ENCODE measurements at regions not wholly inside any gene's neighbourhood (a gene's known extent, or its start where the extent isn't known, plus 50 kb on each side); places are given as distances from the start of the nearest gene placed in this dataset.

DNA sequence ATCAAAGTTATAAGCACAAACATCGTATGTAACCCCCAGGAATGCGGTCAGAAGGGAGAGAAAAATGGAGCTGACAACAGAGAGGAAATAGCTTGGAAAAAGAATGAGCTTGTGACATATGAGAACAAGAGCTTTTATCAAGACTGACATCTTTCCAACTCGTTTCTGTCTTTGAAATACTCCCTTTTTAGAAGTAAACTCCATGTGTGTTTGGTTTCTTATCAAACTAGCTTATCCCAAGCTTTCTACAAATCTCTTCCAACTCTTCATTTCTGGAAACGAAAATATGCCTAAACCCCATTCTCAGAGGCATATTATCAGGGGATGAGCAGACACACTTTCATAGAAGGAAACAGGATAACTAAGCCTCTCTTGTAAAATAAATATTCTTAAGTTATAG is 235.4 kb downstream of the NAF1 start:
- no peaks in the 10 kb centered on the region for H3K36me3 Mint-ChIP-seq
- no peak overlapping the region for H3K4me3 Mint-ChIP-seq
- no peak overlapping the region for H3K27ac Mint-ChIP-seq
- no peak for DNase-seq
- no peaks in the 10 kb centered on the region for H3K9me3 Mint-ChIP-seq
- ChIA-PET POLR2A (no interaction called here), CTCF (no interaction called here)
- H3K27me3 Mint-ChIP-seq = no peaks in the 10 kb centered on the region
- intact Hi-C loops (cut with micrococcal nuclease) = no loop called here
- no peaks in the 10 kb centered on the region for H3K4me1 Mint-ChIP-seq (ENCODE audit: low read depth)

DNA sequence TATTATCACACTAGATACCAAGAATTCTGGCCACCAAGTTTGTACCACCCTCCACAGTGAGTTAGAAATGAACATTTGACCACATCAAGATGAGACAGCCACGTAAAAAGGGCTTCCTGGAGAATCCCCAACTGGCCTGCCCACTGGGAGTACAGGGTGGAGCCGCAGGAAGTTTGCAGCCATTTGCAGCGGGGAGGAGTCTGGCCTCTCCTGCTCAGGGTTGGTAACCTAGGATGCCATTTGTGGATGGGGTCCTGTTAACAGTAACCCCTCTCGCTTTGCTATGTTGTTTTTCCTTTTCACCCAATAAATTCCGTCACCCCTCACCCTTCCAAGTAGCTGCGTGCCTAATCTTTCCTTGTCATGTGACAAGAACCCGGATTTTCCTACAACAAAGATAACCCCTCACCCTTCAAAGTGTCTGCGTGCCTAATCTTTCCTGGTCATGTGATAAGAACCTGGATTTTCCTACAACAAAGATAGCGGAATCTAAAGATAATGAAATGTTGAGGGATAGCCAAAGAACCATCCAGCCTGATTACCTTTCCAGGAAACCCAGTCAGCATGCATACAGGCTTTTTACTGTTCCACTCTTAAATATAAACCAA is 245.4 kb downstream of the NAF1 start:
- Mint-ChIP-seq H3K36me3 (no peaks in the 10 kb centered on the region), H3K9me3 (peaks cover 15% of the 10 kb centered on the region)
- POLR2A ChIA-PET = no interaction called here

DNA sequence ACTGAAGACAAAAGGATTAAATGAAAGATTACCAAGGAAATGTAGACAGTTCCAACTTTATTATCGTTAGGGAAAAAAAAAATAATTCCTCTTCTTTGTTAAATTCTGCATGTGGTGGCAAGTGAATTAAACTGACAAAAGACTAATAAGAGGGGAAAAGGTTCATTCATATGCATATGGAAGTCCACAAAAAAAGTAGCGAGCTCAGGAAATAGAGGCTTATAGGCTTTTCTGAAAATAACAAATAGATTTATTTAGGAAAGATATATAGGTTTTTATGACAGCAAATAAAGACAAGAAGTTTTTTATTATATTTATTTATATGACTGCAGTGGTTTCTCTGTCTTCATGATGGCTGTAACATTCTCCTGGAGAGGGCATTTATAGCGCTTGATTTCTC is 246.0 kb downstream of the NAF1 start:
- H3K4me1 Mint-ChIP-seq (ENCODE audit: low read depth) = no peaks in the 10 kb centered on the region
- intact Hi-C loops (cut with micrococcal nuclease) = no loop called here
- no peaks in the 10 kb centered on the region for H3K36me3 Mint-ChIP-seq
- no peak overlapping the region for H3K27ac Mint-ChIP-seq
- no peaks in the 10 kb centered on the region for H3K27me3 Mint-ChIP-seq
- CTCF ChIA-PET = no interaction called here
- DNase-seq = no peak
- H3K4me3 Mint-ChIP-seq = no peak overlapping the region
- POLR2A ChIA-PET = no interaction called here
- H3K9me3 Mint-ChIP-seq = peaks cover 17% of the 10 kb centered on the region

More for the DNA sequence above, 245.4 kb downstream of the NAF1 start:
- CTCF ChIA-PET = no interaction called here
- Mint-ChIP-seq H3K27me3 (no peaks in the 10 kb centered on the region), H3K4me3 (no peak overlapping the region), H3K27ac (no peak overlapping the region), H3K4me1 (ENCODE audit: low read depth) (no peaks in the 10 kb centered on the region)
- intact Hi-C loops (cut with micrococcal nuclease) = no loop called here
- no peak for DNase-seq

DNA sequence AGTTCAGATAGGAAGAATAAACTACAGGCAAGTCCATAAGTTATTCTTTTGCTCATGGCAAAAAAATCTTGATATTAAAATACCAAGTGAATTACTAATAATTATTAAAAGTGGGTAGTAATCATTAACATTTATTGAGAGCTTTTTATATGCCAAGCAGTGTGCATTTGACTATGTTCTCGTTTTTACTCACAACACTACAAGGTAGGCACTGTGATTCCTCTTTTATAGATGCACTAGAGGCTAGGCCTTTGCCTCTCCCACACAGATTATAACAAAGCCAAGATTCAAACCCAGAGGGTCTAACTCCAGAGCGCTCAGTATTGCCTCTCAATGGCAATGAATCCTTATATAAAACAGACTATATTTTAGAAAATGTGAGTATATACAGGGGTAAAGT is 254.2 kb downstream of the NAF1 start:
- ChIA-PET POLR2A (no interaction called here), CTCF (no interaction called here)
- DNase-seq = no peak
- no peak overlapping the region for H3K4me3 Mint-ChIP-seq
- H3K4me1 Mint-ChIP-seq (ENCODE audit: low read depth) = no peaks in the 10 kb centered on the region
- peaks cover 18% of the 10 kb centered on the region for H3K9me3 Mint-ChIP-seq
- intact Hi-C loops (cut with micrococcal nuclease) = no loop called here
- H3K36me3 Mint-ChIP-seq = no peaks in the 10 kb centered on the region
- H3K27me3 Mint-ChIP-seq = no peaks in the 10 kb centered on the region
- H3K27ac Mint-ChIP-seq = no peak overlapping the region

DNA sequence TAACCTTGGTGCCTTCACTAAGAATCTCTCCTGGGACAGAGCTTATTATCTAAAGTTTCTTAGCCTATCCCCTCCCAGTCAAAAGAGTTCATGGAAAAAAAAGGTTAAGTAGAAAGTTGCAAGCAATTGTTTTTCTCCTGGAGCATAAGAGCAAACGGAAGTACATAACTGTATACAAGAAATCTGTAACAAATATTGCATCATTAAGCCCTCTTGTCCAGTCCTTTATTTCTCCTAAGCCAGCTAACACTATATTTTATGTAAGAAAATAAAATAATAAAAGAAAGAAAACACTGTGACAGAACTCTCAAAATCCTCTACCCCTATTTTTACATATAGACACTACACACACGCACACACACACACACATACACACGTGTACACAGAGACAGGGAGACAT is 255.3 kb downstream of the NAF1 start:
- intact Hi-C loops (cut with micrococcal nuclease) = no loop called here
- no peak for DNase-seq
- Mint-ChIP-seq H3K27ac (no peak overlapping the region), H3K4me1 (ENCODE audit: low read depth) (no peaks in the 10 kb centered on the region), H3K4me3 (no peak overlapping the region), H3K9me3 (peaks cover 11% of the 10 kb centered on the region), H3K27me3 (no peaks in the 10 kb centered on the region), H3K36me3 (no peaks in the 10 kb centered on the region)
- ChIA-PET POLR2A (no interaction called here), CTCF (no interaction called here)

DNA sequence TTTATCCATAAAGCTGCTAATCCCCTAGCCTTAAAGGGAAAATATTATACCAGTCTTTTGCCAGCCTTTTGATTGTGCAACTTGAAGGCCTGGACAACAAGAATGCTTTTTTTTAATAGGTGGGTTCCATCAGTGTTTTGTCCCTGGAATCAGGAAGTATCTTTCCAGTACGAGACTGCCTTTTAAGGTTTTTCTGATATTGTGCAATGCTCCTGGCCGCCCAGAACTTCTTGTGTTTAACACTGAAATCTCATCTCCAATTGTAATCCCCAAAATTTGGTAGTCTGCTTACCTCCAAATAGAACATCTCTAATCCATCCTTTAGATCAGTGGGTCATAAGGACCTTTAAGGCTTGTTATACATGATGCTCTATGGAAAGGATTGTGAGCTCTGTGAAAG is 256.7 kb downstream of the NAF1 start:
- Mint-ChIP-seq H3K4me1 (ENCODE audit: low read depth) (no peaks in the 10 kb centered on the region), H3K27ac (no peak overlapping the region), H3K4me3 (no peak overlapping the region), H3K36me3 (no peaks in the 10 kb centered on the region), H3K9me3 (peaks cover 10% of the 10 kb centered on the region), H3K27me3 (no peaks in the 10 kb centered on the region)
- intact Hi-C loops (cut with micrococcal nuclease) = no loop called here
- ChIA-PET CTCF (no interaction called here), POLR2A (no interaction called here)
- no peak for DNase-seq

DNA sequence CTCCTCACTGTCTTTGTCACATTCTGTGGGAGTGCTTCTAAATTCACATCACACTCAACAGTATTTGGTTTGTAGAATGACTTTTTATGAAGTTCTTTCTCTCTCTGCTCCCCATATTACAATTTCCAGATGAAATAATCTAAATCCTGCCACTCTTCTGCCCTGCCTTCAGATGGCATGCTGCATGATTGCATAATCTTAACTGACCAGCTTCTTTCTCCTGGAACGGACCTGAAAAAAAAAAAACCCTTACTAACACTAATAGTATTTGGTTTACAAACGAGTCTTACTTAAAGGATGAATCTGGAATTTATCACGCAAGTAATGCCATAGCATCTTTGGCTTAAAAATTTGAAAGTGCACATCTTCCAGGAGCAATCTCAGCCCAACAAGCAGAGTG is 272.3 kb downstream of the NAF1 start:
- peaks cover 3% of the 10 kb centered on the region for H3K4me1 Mint-ChIP-seq (ENCODE audit: low read depth)
- CTCF ChIA-PET = no interaction called here

DNA sequence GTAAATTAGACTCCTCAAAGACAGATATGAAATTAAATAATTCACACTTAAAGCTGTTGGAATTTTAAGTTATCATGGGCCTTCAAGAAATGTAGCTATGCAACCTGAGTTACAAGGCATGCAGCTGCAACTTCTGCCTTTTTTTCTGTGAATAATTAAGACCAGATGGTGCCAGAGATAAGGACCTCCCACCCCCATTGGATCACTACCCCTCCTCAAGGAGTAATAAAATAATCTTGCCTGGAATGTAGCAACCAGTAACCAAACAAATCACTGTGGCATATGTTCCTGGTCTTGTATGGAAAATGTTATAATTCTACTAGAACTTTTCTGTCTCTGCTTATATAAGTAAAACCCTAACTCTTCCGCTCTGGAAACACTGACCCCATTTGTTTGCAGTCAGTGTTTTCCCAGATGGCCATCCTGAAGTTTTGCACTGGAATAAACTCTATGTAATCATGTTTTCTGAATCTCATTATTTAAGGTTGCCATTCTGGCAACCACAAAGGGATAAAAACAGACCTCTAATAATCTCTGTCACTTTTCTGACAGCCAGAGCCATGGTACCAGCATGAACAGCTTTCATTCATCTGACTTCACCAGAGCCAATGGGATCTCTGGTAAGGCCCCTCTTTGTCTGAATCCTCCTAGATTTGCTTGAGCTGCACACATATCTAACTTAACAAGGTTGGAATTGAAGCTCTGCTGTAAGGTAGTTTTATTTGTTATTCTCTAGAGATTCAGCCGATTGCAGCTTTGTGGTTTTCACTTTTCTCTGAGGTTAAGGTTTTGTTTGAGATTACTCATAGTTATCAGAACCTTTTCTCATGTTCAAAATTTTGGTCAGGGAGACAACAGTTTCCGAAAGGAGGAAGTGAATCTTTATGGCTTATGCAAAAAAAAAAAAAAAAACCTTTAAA is 274.6 kb downstream of the NAF1 start:
- Mint-ChIP-seq H3K27me3 (peaks cover 2% of the 10 kb centered on the region), H3K9me3 (no peaks in the 10 kb centered on the region), H3K4me3 (no peak overlapping the region), H3K36me3 (no peaks in the 10 kb centered on the region), H3K27ac (no peak overlapping the region), H3K4me1 (ENCODE audit: low read depth) (peaks cover 3% of the 10 kb centered on the region)
- POLR2A ChIA-PET = interaction anchor here (0.6 kb wide), 1 partner anchor 33 kb away, joined by 3 read pairs; no protein-coding TSS in a partner anchor
- CTCF ChIA-PET = no interaction called here
- intact Hi-C loops (cut with micrococcal nuclease) = no loop called here
- no peak for DNase-seq

More for the DNA sequence above, 272.3 kb downstream of the NAF1 start:
- Mint-ChIP-seq H3K4me3 (no peak overlapping the region), H3K27me3 (peaks cover 2% of the 10 kb centered on the region), H3K27ac (no peak overlapping the region), H3K36me3 (no peaks in the 10 kb centered on the region), H3K9me3 (no peaks in the 10 kb centered on the region)
- no peak for DNase-seq
- POLR2A ChIA-PET = no interaction called here
- intact Hi-C loops (cut with micrococcal nuclease) = no loop called here

DNA sequence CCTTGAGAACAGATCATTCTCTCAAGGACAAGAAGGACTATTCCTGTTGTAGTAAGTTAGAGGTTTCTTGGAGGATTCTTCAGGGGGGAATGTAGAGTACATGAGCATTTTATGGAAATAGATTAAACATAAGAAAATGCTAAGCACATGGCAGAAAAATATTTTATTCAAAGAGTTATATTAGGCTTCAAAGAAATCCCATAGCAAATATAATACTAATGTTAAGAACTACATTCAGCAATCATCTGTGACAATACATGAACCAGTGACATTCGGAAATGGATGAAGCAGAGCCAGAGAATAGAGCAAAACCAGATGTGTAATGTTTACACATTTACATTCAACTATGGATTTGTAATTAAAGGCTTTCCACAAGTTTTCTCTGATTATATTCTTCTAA is 288.6 kb downstream of the NAF1 start:
- ChIA-PET POLR2A (no interaction called here), CTCF (no interaction called here)
- Mint-ChIP-seq H3K27me3 (no peaks in the 10 kb centered on the region), H3K9me3 (peaks cover 5% of the 10 kb centered on the region), H3K4me1 (ENCODE audit: low read depth) (no peaks in the 10 kb centered on the region), H3K4me3 (no peak overlapping the region), H3K27ac (no peak overlapping the region), H3K36me3 (no peaks in the 10 kb centered on the region)
- no peak for DNase-seq
- intact Hi-C loops (cut with micrococcal nuclease) = no loop called here

DNA sequence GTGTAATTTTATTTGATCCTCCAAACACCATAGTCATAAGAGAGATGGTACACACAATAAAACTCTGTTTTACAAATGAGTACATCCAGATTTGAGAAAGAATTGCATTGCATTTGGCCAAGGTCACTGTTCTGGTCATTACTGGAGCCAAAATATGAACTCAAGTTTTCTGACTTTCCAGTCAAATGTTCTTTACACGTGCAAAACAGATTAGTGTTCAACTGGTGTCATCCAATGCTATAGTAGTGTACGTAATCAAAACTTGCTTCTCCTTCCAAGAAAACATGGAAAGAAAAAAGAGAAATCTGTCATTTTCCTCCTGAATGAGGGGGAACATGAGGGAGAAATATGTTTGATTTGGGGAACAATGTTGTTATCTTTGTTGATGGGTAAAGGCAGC is 291.9 kb downstream of the NAF1 start:
- H3K4me1 Mint-ChIP-seq (ENCODE audit: low read depth) = no peaks in the 10 kb centered on the region
- intact Hi-C loops (cut with micrococcal nuclease) = no loop called here
- ChIA-PET CTCF (no interaction called here), POLR2A (no interaction called here)
- H3K4me3 Mint-ChIP-seq = no peak overlapping the region
- no peaks in the 10 kb centered on the region for H3K36me3 Mint-ChIP-seq
- DNase-seq = no peak
- peaks cover 5% of the 10 kb centered on the region for H3K9me3 Mint-ChIP-seq
- H3K27me3 Mint-ChIP-seq = no peaks in the 10 kb centered on the region
- H3K27ac Mint-ChIP-seq = no peak overlapping the region

DNA sequence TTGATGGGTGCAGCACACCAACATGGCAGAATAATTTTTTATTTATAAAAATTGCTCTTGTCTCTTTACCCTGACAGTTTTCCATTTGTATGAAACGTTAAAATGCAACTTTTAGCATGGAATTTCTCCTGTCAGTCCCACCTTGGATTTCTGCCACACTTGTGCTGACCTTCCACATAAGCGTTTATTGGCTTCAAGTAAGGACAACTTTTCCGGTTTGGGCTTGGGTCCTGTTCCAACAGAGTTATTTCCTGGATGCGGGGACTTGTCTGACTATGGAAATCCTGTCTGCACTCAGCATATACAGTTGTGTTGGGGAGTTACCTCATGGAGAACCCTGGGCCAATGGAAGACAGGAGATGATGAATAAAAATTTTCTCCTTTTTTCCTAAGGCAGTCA is 294.7 kb downstream of the NAF1 start:
- POLR2A ChIA-PET = no interaction called here
- no peaks in the 10 kb centered on the region for H3K27me3 Mint-ChIP-seq
- H3K9me3 Mint-ChIP-seq = peaks cover 5% of the 10 kb centered on the region
- DNase-seq = no peak
- intact Hi-C loops (cut with micrococcal nuclease) = no loop called here
- H3K27ac Mint-ChIP-seq = no peak overlapping the region
- H3K4me3 Mint-ChIP-seq = no peak overlapping the region
- no peaks in the 10 kb centered on the region for H3K4me1 Mint-ChIP-seq (ENCODE audit: low read depth)
- CTCF ChIA-PET = no interaction called here
- H3K36me3 Mint-ChIP-seq = no peaks in the 10 kb centered on the region

DNA sequence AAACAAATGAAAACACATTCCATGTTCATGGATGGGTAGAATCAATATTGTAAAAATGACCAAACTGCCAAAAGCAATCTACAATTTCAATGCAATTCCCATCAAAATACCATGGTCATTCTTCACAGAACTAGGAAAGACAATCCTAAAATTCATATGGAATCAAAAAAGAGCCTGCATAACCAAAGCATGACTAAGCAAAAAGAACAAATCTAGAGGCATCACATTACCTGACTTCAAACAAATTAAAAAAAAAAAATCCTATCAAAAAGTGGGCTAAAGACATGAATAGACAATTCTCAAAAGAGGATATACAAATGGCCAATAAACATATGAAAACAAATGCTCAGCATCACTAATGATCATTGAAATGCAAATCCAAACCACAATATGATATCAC is 297.5 kb downstream of the NAF1 start:
- intact Hi-C loops (cut with micrococcal nuclease) = no loop called here
- CTCF ChIA-PET = no interaction called here

DNA sequence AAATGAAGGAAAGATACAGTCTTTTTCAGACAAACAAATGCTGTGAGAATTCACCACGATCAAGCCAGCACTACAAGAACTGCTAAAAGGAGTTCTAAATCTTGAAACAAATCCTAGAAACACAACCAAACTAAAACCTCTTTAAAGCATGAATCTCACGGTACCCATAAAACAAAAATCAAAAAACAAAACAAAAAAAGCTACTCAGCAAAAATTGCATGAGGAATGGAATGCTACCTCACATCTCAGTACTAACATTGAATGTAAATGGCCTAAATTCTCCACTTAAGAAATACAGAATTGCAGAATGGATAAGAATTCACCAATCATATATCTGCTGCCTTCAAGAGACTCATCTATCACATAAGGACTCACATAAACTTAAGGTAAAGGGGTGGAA is 300.1 kb downstream of the NAF1 start:
- POLR2A ChIA-PET = no interaction called here
- H3K27ac Mint-ChIP-seq = no peak overlapping the region
- H3K27me3 Mint-ChIP-seq = no peaks in the 10 kb centered on the region
- H3K4me3 Mint-ChIP-seq = no peak overlapping the region
- no peaks in the 10 kb centered on the region for H3K4me1 Mint-ChIP-seq (ENCODE audit: low read depth)
- CTCF ChIA-PET = no interaction called here
- DNase-seq = no peak
- no peaks in the 10 kb centered on the region for H3K36me3 Mint-ChIP-seq
- H3K9me3 Mint-ChIP-seq = no peaks in the 10 kb centered on the region
- intact Hi-C loops (cut with micrococcal nuclease) = no loop called here

More for the DNA sequence above, 297.5 kb downstream of the NAF1 start:
- H3K27ac Mint-ChIP-seq = no peak overlapping the region
- H3K4me1 Mint-ChIP-seq (ENCODE audit: low read depth) = no peaks in the 10 kb centered on the region
- DNase-seq = no peak
- H3K4me3 Mint-ChIP-seq = no peak overlapping the region
- POLR2A ChIA-PET = no interaction called here
- H3K9me3 Mint-ChIP-seq = peaks cover 3% of the 10 kb centered on the region
- H3K36me3 Mint-ChIP-seq = no peaks in the 10 kb centered on the region
- no peaks in the 10 kb centered on the region for H3K27me3 Mint-ChIP-seq
